ENCODE measurements at regions not wholly inside any gene's neighbourhood (a gene's known extent, or its start where the extent isn't known, plus 50 kb on each side); places are given as distances from the start of the nearest gene placed in this dataset.

DNA sequence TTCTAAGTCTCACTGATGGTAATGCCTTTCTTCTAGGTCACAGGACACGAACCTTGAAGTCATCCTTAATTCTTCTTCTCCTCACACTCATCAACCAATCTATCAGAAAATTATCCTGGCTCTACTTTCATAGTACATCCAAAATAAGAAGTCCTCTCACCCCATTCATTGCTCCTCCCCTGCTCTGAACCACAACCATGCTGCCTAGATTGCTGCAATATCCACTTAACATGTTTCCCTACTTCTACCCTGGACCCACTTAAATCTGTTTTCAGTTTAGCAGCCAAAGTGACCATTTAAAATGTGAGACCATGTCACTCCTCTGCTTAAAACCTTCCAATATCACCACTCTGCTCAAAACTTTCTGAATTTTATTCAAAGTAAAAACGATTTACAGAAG is 445.9 kb upstream of the FAT3 start:
- DNase-seq (ENCODE audit: low read depth), result no peak
- TF ChIP-seq, protein P1, sequence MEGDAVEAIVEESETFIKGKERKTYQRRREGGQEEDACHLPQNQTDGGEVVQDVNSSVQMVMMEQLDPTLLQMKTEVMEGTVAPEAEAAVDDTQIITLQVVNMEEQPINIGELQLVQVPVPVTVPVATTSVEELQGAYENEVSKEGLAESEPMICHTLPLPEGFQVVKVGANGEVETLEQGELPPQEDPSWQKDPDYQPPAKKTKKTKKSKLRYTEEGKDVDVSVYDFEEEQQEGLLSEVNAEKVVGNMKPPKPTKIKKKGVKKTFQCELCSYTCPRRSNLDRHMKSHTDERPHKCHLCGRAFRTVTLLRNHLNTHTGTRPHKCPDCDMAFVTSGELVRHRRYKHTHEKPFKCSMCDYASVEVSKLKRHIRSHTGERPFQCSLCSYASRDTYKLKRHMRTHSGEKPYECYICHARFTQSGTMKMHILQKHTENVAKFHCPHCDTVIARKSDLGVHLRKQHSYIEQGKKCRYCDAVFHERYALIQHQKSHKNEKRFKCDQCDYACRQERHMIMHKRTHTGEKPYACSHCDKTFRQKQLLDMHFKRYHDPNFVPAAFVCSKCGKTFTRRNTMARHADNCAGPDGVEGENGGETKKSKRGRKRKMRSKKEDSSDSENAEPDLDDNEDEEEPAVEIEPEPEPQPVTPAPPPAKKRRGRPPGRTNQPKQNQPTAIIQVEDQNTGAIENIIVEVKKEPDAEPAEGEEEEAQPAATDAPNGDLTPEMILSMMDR (conservative IDR thresholded peaks at IDR 0.05; ENCODE audit: low read depth, low read length), result no peak
- H3K4me3 ChIP-seq (ENCODE audit: low read depth, low read length), result no peak overlapping the region

DNA sequence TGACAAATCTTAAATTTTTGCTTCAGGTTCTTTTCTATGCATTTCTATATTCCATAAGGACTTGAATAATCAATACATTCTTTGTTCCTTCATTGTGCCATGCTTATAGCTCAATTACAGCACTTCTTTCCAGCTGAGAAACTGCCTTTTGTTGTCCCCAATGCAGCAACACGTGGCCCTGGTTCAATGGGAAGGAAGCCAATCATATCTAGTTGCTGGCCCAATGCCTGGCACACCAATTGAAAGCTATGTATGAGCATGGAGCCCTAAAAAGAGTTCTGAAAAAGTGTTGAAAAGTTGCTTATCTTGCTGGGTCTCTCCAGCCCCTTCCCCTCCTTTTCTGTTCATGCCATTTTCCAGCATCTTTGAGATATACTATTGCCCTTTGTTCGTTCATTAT is 448.0 kb upstream of the FAT3 start:
- no peak overlapping the region for H3K4me3 ChIP-seq (ENCODE audit: low read depth, low read length)
- TF ChIP-seq, protein P1 (conservative IDR thresholded peaks at IDR 0.05; ENCODE audit: low read depth, low read length), result no peak
- DNase-seq (ENCODE audit: low read depth), result no peak

DNA sequence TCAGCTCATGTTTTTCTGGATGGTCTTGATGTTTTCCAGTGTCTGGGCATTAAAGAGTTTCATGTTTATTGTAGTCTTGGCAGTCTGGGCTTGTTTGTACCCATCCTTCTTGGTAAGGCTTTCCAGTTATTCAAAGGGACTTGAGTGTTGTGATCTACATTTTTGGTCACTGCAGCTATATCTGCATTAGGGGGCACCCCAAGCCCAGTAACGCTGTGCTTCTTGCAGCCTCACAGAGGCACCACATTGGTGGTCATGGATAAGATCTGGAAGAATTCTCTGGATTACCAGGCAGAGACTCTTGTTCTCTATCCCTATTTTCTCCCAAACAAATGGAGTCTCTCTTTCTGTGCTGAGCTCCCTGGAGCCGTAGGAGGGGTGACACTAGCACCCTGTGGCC is 451.5 kb upstream of the FAT3 start:
- H3K4me3 ChIP-seq (ENCODE audit: low read depth, low read length), result no peak overlapping the region
- DNase-seq (ENCODE audit: low read depth), result no peak
- TF ChIP-seq, protein P1 (conservative IDR thresholded peaks at IDR 0.05; ENCODE audit: low read depth, low read length), result no peak

- no peak for DNase-seq (ENCODE audit: low read depth)
- no peak overlapping the region for H3K4me3 ChIP-seq (ENCODE audit: low read depth, low read length)
- TF ChIP-seq, protein P1 (conservative IDR thresholded peaks at IDR 0.05; ENCODE audit: low read depth, low read length), result no peak
These were observed 452.7 kb upstream of the FAT3 start for GRCh38 chr11:91771961-91772360.

DNA sequence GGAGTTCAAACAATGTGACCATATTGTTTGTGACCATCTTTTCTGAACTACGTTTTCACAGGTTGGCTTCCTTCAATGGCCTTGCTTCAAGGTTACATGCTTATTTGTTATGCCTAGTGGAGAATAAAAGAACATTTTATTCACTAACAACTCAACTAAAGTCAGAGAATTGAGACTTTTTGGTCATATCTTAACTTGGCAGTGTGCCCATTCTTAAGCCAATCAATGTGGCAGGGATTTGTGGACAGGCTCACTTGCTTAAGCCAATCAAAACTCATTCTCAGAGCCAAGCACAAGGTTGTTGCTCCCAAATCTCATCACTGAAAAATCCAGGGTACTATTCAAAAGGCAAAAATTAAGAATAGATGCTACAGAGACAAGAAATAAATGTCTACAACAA is 455.8 kb upstream of the FAT3 start:
- DNase-seq (ENCODE audit: low read depth), result no peak
- H3K4me3 ChIP-seq (ENCODE audit: low read depth, low read length), result no peak overlapping the region
- TF ChIP-seq, protein P1 (conservative IDR thresholded peaks at IDR 0.05; ENCODE audit: low read depth, low read length), result no peak

DNA sequence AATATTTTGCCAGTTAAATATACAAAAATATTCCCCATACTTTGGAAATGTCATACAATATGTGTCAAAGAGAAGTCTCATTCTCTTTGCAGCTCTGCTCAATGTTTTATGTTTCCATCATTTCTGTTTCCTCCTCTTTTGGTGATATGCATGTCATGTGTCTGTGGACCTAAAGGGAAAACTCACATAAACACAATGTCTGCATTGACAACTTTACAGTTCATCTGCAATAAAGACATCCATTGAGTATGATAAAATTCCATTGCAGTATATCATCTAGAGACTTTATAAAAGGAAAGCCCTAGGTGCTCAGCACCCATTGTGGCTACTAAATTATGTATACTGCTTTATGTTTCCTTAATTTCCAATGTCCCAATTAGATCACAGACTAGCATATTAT is 461.3 kb upstream of the FAT3 start:
- TF ChIP-seq, protein P1 (conservative IDR thresholded peaks at IDR 0.05; ENCODE audit: low read depth, low read length), result no peak
- DNase-seq (ENCODE audit: low read depth), result no peak
- no peak overlapping the region for H3K4me3 ChIP-seq (ENCODE audit: low read depth, low read length)

DNA sequence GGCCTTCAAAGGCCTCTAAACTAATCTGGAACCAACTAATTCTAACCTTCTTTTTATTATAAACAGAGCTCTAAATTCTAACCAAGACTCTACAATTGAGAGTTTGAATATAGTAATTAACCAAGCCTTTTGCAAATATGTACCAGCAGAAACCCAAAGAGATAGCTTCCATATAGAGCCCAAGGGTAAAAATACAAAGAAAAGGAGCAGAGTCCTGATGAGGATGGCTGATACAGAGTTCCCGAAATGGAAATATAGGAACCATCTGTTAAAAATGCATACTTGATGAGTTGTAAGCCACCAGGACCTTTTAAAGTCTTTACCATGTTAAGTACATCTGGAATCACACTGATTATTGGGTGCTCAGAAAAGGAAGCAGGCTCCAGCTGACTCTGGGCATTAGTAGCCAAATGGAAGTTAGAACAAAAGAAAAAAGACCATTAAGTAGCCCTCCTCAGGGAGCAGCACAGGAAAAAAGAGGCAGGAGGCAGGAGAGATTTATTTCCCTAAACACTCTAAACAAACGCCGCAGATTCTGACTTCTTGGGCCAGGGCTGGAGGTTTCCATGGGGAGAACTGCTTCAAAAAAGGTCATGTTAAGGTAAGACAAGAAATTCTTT is 463.1 kb upstream of the FAT3 start:
- TF ChIP-seq, protein P1 (conservative IDR thresholded peaks at IDR 0.05; ENCODE audit: low read depth, low read length), result no peak
- no peak overlapping the region for H3K4me3 ChIP-seq (ENCODE audit: low read depth, low read length)
- no peak for DNase-seq (ENCODE audit: low read depth)
